ENCODE measurements at regions not wholly inside any gene's neighbourhood (a gene's known extent, or its start where the extent isn't known, plus 50 kb on each side); places are given as distances from the start of the nearest gene placed in this dataset.

DNA sequence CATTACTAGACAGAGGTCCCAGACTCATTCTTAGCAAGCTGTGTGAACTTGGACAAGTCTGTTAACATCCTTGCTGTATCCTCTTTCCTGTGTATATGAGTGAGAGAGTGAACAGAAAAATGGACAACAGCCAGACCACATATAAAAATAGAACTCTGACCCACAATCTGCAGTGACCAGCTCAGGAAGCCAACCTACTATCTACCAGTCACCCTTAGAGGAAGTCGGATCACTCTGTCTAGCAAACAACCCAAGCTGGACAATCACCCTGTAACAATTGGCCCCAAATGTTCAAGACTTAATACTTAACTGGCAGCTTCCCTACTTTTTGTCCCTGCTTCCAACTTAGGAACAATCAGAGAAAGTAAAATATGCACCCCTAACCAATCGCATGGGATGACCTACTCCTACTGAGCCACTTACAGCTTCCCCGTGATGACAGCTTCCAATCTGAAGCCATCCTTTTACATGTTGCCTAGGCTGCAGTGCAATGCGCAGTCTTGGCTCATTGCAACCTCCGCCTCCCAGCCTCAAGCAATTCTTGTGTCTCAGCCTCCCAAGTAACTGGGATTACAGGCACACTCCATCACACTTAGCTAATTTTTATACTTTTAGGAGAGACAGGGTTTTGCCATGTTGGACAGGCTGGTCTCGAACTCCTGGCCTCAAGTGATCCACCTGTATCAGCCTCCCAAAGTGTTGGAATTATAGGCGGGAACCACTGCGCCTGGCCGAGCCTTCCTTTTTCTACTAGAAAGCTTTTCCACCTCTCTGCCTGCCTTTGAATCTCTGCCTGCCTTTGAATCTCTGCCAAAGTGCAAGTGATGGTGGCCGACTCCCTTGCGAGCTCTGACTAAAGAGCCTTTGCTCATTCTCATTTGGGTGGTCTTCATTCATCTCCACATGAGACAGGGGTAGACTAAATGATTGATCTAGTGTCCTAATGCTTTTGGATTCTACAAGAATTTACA lies 158.3 kb upstream of the NDUFV2 start:
- CTCF ChIA-PET (ENCODE audit: low intra/inter-chr PET ratio): no interaction called here
- POLR2A ChIA-PET: interaction anchor here (0.7 to 0.8 kb wide), 2 partner anchors 26 to 36 kb away, joined by 3 read pairs; no protein-coding TSS in a partner anchor
- TF ChIP-seq NR2C2 (CRISPR knock-in tag; IDR thresholded peaks at IDR 0.05) (no peak), NR2C2 (tag; IDR thresholded peaks at IDR 0.05) (no peak), KDM5B (IDR thresholded peaks at IDR 0.05; ENCODE audit: insufficient replicate concordance, low read depth, low read length) (no peak), ESRRB (CRISPR knock-in tag; IDR thresholded peaks at IDR 0.05; ENCODE audit: borderline replicate concordance) (no peak), POLR2G (IDR thresholded peaks at IDR 0.05; ENCODE audit: low read depth, low read length) (no peak), SUPT5H (IDR thresholded peaks at IDR 0.05) (no peak), TCF7 (IDR thresholded peaks at IDR 0.05; ENCODE audit: borderline replicate concordance) (no peak), POLR2AphosphoS5 (IDR thresholded peaks at IDR 0.05; ENCODE audit: control insufficient read depth, insufficient read depth, low read depth, low read length) (0 out of 2 replicates have a peak, but pooled peaks have one; percentile 20), ZNF41 (CRISPR knock-in tag; conservative IDR thresholded peaks at IDR 0.05) (no peak), STAT6 (CRISPR knock-in tag; IDR thresholded peaks at IDR 0.05) (no peak), ZFP30 (CRISPR knock-in tag; IDR thresholded peaks at IDR 0.05; ENCODE audit: borderline replicate concordance) (no peak)
- TF ChIP-seq, protein P1, sequence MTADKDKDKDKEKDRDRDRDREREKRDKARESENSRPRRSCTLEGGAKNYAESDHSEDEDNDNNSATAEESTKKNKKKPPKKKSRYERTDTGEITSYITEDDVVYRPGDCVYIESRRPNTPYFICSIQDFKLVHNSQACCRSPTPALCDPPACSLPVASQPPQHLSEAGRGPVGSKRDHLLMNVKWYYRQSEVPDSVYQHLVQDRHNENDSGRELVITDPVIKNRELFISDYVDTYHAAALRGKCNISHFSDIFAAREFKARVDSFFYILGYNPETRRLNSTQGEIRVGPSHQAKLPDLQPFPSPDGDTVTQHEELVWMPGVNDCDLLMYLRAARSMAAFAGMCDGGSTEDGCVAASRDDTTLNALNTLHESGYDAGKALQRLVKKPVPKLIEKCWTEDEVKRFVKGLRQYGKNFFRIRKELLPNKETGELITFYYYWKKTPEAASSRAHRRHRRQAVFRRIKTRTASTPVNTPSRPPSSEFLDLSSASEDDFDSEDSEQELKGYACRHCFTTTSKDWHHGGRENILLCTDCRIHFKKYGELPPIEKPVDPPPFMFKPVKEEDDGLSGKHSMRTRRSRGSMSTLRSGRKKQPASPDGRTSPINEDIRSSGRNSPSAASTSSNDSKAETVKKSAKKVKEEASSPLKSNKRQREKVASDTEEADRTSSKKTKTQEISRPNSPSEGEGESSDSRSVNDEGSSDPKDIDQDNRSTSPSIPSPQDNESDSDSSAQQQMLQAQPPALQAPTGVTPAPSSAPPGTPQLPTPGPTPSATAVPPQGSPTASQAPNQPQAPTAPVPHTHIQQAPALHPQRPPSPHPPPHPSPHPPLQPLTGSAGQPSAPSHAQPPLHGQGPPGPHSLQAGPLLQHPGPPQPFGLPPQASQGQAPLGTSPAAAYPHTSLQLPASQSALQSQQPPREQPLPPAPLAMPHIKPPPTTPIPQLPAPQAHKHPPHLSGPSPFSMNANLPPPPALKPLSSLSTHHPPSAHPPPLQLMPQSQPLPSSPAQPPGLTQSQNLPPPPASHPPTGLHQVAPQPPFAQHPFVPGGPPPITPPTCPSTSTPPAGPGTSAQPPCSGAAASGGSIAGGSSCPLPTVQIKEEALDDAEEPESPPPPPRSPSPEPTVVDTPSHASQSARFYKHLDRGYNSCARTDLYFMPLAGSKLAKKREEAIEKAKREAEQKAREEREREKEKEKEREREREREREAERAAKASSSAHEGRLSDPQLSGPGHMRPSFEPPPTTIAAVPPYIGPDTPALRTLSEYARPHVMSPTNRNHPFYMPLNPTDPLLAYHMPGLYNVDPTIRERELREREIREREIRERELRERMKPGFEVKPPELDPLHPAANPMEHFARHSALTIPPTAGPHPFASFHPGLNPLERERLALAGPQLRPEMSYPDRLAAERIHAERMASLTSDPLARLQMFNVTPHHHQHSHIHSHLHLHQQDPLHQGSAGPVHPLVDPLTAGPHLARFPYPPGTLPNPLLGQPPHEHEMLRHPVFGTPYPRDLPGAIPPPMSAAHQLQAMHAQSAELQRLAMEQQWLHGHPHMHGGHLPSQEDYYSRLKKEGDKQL (CRISPR knock-in tag; IDR thresholded peaks at IDR 0.05; ENCODE audit: borderline replicate concordance): no peak

More for the DNA sequence above, 158.3 kb upstream of the NDUFV2 start:
- no peaks in the 10 kb centered on the region for H3K27me3 ChIP-seq (ENCODE audit: control insufficient read depth in 2 of 2, insufficient read depth in 2 of 2, low read length in 2 of 2)
- in situ Hi-C loops (cut with MboI): no loop called here
- intact Hi-C loops (cut with micrococcal nuclease): no loop called here
- no peak overlapping the region for H3K4me3 ChIP-seq
- no peaks in the 10 kb centered on the region; the same call in 2 of the 3 replicates for H3K36me3 ChIP-seq (ENCODE audit: control insufficient read depth, insufficient read depth, low read length)
- peak in 2 of 4 experiments; percentile 55 to 78 for DNase-seq (ENCODE audit: extremely low read depth in 1 of 4, low spot score in 3 of 4)
- peaks cover 18 to 58% of the 10 kb centered on the region in 2 experiments for H3K4me1 ChIP-seq (replicated peaks in 1 of 2; ENCODE audit: control insufficient read depth in 2 of 2, insufficient read depth in 2 of 2, low read length in 2 of 2)
- H4K20me1 ChIP-seq (replicated peaks; ENCODE audit: control insufficient read depth, insufficient read depth, low read length): no peaks in the 10 kb centered on the region
- H3K9me1 ChIP-seq (ENCODE audit: control insufficient read depth, insufficient read depth, low read length): no peaks in the 10 kb centered on the region
- BruUV-seq (replicated peaks): no TSS peak
- H3K27ac ChIP-seq (ENCODE audit: extremely low read depth, low read depth, low read length): peak overlapping the region; percentile 53; the same call in 2 of the 3 replicates
- H3K4me2 ChIP-seq (ENCODE audit: insufficient read depth, low read length): peak overlapping the region; percentile 22
- H2AFZ ChIP-seq (ENCODE audit: low read depth, low read length): peak overlapping the region; percentile 65
- H3K9ac ChIP-seq (ENCODE audit: insufficient read depth in 1 of 2, low read depth in 2 of 2, low read length in 2 of 2): 0 out of 4 replicates have a peak overlapping the region, but pooled peaks of 1 of the 2 experiments have one; percentile 6
- H3K9me3 ChIP-seq (replicated peaks; ENCODE audit: control insufficient read depth, insufficient read depth, low read depth, low read length): peaks cover 7% of the 10 kb centered on the region; the same call in 1 of the 2 replicates
- ATAC-seq: peak; percentile 75
- H3K79me2 ChIP-seq (ENCODE audit: control insufficient read depth, insufficient read depth, low read length): no peaks in the 10 kb centered on the region
- 58% methylated on average over 11 of the region's 11 CpGs for WGBS (ENCODE audit: insufficient coverage, low coverage, missing lambda C conversion rate)
- FAIRE-seq: peak; percentile 80

Data from K562 (cell line).